GM18951 (cell line): ENCODE measurements at regions not wholly inside any gene's neighbourhood (a gene's known extent, or its start where the extent isn't known, plus 50 kb on each side); places are given as distances from the start of the nearest gene placed in this dataset.

Experiments
- POLR2A ChIP-seq: IDR thresholded peaks from 4 replicates; pipeline ENCODE4 v1.6.1; 2011; ENCODE audit warnings: mild to moderate bottlenecking; ENCODE audit not compliant: insufficient read length, insufficient read depth; ENCODE audit errors: extremely low read depth
- in situ Hi-C: fragments of 300-500 bp; cut with MboI; formaldehyde crosslinking; loops from one replicate; pipeline ENCODE4 v1.12.0; 2022; ENCODE audit warnings: low sequenced_read_pairs, mixed read lengths, inconsistent platforms; ENCODE audit not compliant: unreplicated experiment

- in situ Hi-C loops: no loop called here
- no peak for TF ChIP-seq POLR2A
Observed at GRCh38 chr18:60693426-60693825, 320.9 kb upstream of the MC4R start.

GRCh38 chr18:60698901-60699300, 326.3 kb upstream of the MC4R start:
- no peak for TF ChIP-seq POLR2A
- in situ Hi-C loops: no loop called here

- in situ Hi-C loops: no loop called here
- TF ChIP-seq POLR2A: no peak
Observed at GRCh38 chr18:60722742-60723141, 350.2 kb upstream of the MC4R start.

GRCh38 chr18:60732143-60732542, 359.6 kb upstream of the MC4R start:
- TF ChIP-seq POLR2A: no peak
- in situ Hi-C loops: no loop called here

- in situ Hi-C loops: no loop called here
- no peak for TF ChIP-seq POLR2A
Observed at GRCh38 chr18:60739212-60739611, 366.6 kb upstream of the MC4R start.

GRCh38 chr18:60740313-60740712, 367.7 kb upstream of the MC4R start:
- TF ChIP-seq POLR2A: no peak
- in situ Hi-C loops: no loop called here

- TF ChIP-seq POLR2A: no peak
- in situ Hi-C loops: no loop called here
Observed at GRCh38 chr18:60746491-60746890, 373.9 kb upstream of the MC4R start.

- in situ Hi-C loops: no loop called here
- no peak for TF ChIP-seq POLR2A
Observed at GRCh38 chr18:60746919-60747318, 374.3 kb upstream of the MC4R start.

- in situ Hi-C loops: no loop called here
Observed at GRCh38 chr18:60753753-60754152, 381.2 kb upstream of the MC4R start.

GRCh38 chr18:60754413-60755009, 381.9 kb upstream of the MC4R start:
- in situ Hi-C loops: no loop called here
- TF ChIP-seq POLR2A: no peak

More at GRCh38 chr18:60753753-60754152, 381.2 kb upstream of the MC4R start:
- TF ChIP-seq POLR2A: no peak

GRCh38 chr18:60755134-60755533, 382.6 kb upstream of the MC4R start:
- in situ Hi-C loops: no loop called here
- no peak for TF ChIP-seq POLR2A

- in situ Hi-C loops: no loop called here
- no peak for TF ChIP-seq POLR2A
Observed at GRCh38 chr18:60775978-60776377, 403.4 kb upstream of the MC4R start.

- in situ Hi-C loops: no loop called here
- TF ChIP-seq POLR2A: no peak
Observed at GRCh38 chr18:60784161-60784560, 411.6 kb upstream of the MC4R start.

GRCh38 chr18:60794802-60795201, 422.2 kb upstream of the MC4R start:
- in situ Hi-C loops: no loop called here
- no peak for TF ChIP-seq POLR2A

GRCh38 chr18:60804415-60804814, 431.8 kb upstream of the MC4R start:
- no peak for TF ChIP-seq POLR2A
- in situ Hi-C loops: no loop called here

GRCh38 chr18:60809937-60810336, 437.4 kb upstream of the MC4R start:
- in situ Hi-C loops: no loop called here
- TF ChIP-seq POLR2A: no peak

GRCh38 chr18:60812921-60813320, 440.3 kb upstream of the MC4R start:
- no peak for TF ChIP-seq POLR2A
- in situ Hi-C loops: no loop called here
